ENCODE measurements at regions not wholly inside any gene's neighbourhood (a gene's known extent, or its start where the extent isn't known, plus 50 kb on each side); places are given as distances from the start of the nearest gene placed in this dataset.

GRCh38 chr20:61056627-61057442 lies 195.2 kb upstream of the CDH4 start:
- no peak overlapping the region for H3K4me3 ChIP-seq (ENCODE audit: low read depth, low read length)
- TF ChIP-seq CTCF (conservative IDR thresholded peaks at IDR 0.05; ENCODE audit: low read depth, low read length): no peak
- no peak for DNase-seq (ENCODE audit: low read depth)

- H3K4me3 ChIP-seq (ENCODE audit: low read depth, low read length): no peak overlapping the region
- no peak for DNase-seq (ENCODE audit: low read depth)
- TF ChIP-seq CTCF (conservative IDR thresholded peaks at IDR 0.05; ENCODE audit: low read depth, low read length): no peak
Observed at GRCh38 chr20:61057443-61058121, 194.5 kb upstream of the CDH4 start.

- TF ChIP-seq CTCF (conservative IDR thresholded peaks at IDR 0.05; ENCODE audit: low read depth, low read length): no peak
- H3K4me3 ChIP-seq (ENCODE audit: low read depth, low read length): no peak overlapping the region
- no peak for DNase-seq (ENCODE audit: low read depth)
Observed at GRCh38 chr20:61061981-61062380, 190.1 kb upstream of the CDH4 start.

DNA sequence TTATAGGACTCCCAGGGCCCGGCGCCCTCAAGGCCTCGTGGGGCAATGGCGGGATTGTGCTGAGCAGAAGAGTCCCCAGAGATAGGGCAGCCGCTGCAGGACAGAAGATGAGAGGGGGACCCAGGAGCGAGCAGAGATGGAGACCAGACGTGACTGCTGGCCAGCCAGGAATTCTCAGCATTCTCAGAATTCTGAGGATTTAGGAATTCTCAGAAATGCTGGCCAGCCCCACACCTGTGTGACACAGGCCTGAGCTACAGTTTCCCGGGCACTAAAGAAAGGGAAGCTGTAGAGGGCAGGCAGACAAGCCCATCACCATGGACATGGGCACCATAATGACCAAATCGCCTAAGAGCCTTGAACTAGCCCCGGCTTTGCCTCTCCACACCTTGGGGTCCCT lies 186.2 kb upstream of the CDH4 start:
- TF ChIP-seq CTCF (conservative IDR thresholded peaks at IDR 0.05; ENCODE audit: low read depth, low read length): no peak
- no peak for DNase-seq (ENCODE audit: low read depth)
- H3K4me3 ChIP-seq (ENCODE audit: low read depth, low read length): no peak overlapping the region

DNA sequence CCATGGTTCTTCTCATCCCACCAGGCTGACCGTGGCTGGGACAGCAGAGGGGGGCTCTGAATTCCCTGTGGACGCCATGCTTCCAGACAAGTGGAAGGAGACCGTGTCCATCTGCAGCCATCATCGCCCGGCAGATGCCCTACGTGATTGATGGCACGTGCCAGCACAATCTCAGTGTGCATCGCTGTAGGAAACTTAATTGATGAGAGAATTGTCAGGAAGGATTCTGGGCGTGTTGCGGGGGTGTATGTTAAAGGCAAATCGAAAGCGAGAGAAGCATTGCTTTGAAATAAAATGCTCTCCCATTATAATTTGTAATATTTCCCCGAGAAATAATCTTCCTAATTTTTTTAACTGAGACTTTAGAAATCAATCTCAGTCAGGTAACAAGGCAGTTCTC lies 185.5 kb upstream of the CDH4 start:
- no peak for TF ChIP-seq CTCF (conservative IDR thresholded peaks at IDR 0.05; ENCODE audit: low read depth, low read length)
- no peak for DNase-seq (ENCODE audit: low read depth)
- H3K4me3 ChIP-seq (ENCODE audit: low read depth, low read length): no peak overlapping the region

DNA sequence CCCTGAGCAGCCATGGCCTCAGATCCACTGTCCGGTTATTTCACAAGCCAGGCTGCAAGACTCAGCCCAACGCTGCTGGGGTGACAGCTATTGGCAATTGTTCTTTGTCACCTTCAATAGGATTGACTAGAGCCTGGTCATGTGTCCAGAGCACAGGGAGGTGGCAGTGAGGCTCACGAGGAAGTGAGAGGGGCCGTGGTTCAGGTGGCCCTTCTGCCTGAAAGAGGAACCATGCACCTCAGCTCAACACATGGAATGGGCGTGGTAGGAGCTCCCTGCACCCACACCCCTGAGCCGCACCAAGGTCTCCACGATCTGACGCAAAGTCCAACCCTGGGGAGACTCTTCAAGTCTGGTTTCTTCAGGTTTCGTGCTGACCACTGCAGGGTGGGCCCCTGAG lies 184.8 kb upstream of the CDH4 start:
- no peak for TF ChIP-seq CTCF (conservative IDR thresholded peaks at IDR 0.05; ENCODE audit: low read depth, low read length)
- no peak overlapping the region for H3K4me3 ChIP-seq (ENCODE audit: low read depth, low read length)
- DNase-seq (ENCODE audit: low read depth): no peak

Measured in choroid plexus epithelial cell (primary cell).